Vagina (tissue), 2 donors: ENCODE measurements at regions not wholly inside any gene's neighbourhood (a gene's known extent, or its start where the extent isn't known, plus 50 kb on each side); places are given as distances from the start of the nearest gene placed in this dataset.
A peak's percentile ranks its signal among the peaks of the same experiment; 100 is the strongest.
"Not testable (repeated sequence)": the region's sequence is repeated elsewhere in the genome, so short reads cannot be mapped to it uniquely, and the experiment has no call there.

Experiments
- DNase-seq, 2 donors: peaks; one replicate each; pipeline ENCODE4 v3.0.0-alpha.2; 2017; ENCODE audit errors: extremely low spot score in 2 of 2
- H3K27ac ChIP-seq: fragments of 200-600 bp; sonication (generic); one replicate; pipeline ENCODE4 v1.5.1; 2019
- H3K27me3 ChIP-seq: fragments of 200-600 bp; sonication (generic); one replicate; pipeline ENCODE4 v1.5.1; 2019
- H3K36me3 ChIP-seq, 2 donors: fragments of 200-600 bp; sonication (generic); one replicate each; pipeline ENCODE4 v1.5.1; 2017 to 2019
- H3K4me1 ChIP-seq: fragments of 200-600 bp; sonication (generic); one replicate; pipeline ENCODE4 v1.5.1; 2019
- H3K4me3 ChIP-seq, 2 donors: fragments of 200-600 bp; sonication (generic); 1 replicate in 1 of 2; 2 replicates in 1 of 2; pipeline ENCODE4 v1.5.1; 2016 to 2019
- H3K9me3 ChIP-seq: fragments of 200-600 bp; sonication (generic); one replicate; pipeline ENCODE4 v1.5.1; 2019
- CTCF ChIP-seq, 3 experiments: fragments of 450-650 bp in 2 of 3; fragments of 200-600 bp in 1 of 3; sonication (generic) in 1 of 3; IDR thresholded peaks; one replicate each; pipeline ENCODE4 v1.5.1; 2017 to 2019; ENCODE audit warnings: antibody characterized with exemption in 3 of 3, mild to moderate bottlenecking in 2 of 3, moderate library complexity in 2 of 3
- POLR2A ChIP-seq, 2 donors: fragments of 450-650 bp; IDR thresholded peaks; one replicate each; pipeline ENCODE4 v1.6.1; 2017; ENCODE audit warnings: antibody characterized with exemption in 2 of 2, mild to moderate bottlenecking in 2 of 2, moderate library complexity in 2 of 2
- POLR2AphosphoS5 ChIP-seq, 2 donors: sonication (generic); formaldehyde crosslinking; IDR thresholded peaks; one replicate each; pipeline ENCODE4 v1.9.0; 2017; ENCODE audit warnings: antibody characterized with exemption in 2 of 2, mild to moderate bottlenecking in 2 of 2, low read depth in 1 of 2; ENCODE audit not compliant: insufficient read depth in 1 of 2
- intact Hi-C: fragments of 100-400 bp; cut with DNase I; formaldehyde crosslinking; loops from one replicate; pipeline ENCODE4 v1.15.1; 2023

DNA sequence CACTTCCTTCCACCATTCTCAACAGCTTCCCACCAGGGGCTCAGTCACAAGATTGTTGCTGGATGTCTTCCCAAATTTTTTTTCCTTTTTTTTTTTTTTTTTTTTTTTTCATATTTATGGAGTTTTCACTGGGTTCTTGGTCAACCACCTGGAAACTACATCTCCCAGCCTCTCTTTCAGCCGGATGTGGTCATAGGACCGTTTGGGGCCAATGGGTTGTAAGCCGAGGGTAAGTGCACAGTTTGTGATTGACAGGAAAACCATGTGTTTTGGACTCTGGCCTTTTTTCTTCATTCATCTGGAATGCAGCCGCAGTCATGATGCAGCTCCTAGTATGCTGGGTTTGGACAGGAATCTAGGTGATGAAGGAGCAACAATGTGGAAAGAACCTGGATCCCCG, 337.1 kb upstream of the FOXK1 start:
- Histone ChIP-seq H3K27ac (no peak overlapping the region), H3K27me3 (no peaks in the 10 kb centered on the region), H3K36me3 (no peaks in the 10 kb centered on the region), H3K9me3 (no peaks in the 10 kb centered on the region), H3K4me3 (no peak overlapping the region), H3K4me1 (no peaks in the 10 kb centered on the region)
- intact Hi-C loops, result no loop called here
- TF ChIP-seq CTCF (IDR thresholded peaks at IDR 0.05) (no peak), POLR2A (IDR thresholded peaks at IDR 0.05) (no peak), POLR2AphosphoS5 (IDR thresholded peaks at IDR 0.05; ENCODE audit: insufficient read depth in 1 of 2, low read depth in 1 of 2) (no peak)
- no peak for DNase-seq

DNA sequence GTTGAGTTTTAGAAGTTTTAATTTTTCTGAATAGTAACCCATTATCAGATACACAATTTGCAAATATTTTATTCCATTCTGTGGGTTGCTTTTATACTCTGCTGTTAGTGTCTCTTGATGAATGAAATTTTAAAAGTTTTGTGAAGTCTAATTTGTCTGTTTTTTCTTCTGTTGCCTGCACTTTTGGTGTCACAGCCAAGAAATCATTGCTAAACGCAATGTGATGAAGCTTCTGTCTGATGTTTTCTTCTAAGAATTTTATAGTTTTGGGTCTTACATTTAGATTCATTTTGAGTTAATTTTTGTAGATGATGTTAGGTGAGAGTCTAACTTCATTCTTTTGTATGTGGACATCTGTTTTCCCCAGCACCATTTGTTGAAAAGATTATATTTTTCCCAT, 330.0 kb upstream of the FOXK1 start:
- Histone ChIP-seq H3K9me3 (no peaks in the 10 kb centered on the region), H3K27me3 (no peaks in the 10 kb centered on the region), H3K27ac (no peak overlapping the region), H3K4me1 (no peaks in the 10 kb centered on the region), H3K4me3 (no peak overlapping the region), H3K36me3 (no peaks in the 10 kb centered on the region)
- no peak for DNase-seq
- TF ChIP-seq POLR2A (IDR thresholded peaks at IDR 0.05), result no peak
- TF ChIP-seq CTCF (IDR thresholded peaks at IDR 0.05), result no peak
- no peak for TF ChIP-seq POLR2AphosphoS5 (IDR thresholded peaks at IDR 0.05; ENCODE audit: insufficient read depth in 1 of 2, low read depth in 1 of 2)
- intact Hi-C loops, result no loop called here

GRCh38 chr7:4361774-4362173, 320.3 kb upstream of the FOXK1 start:
- H3K9me3 ChIP-seq, result no peaks in the 10 kb centered on the region
- H3K27ac ChIP-seq, result no peak overlapping the region
- no peaks in the 10 kb centered on the region for H3K4me1 ChIP-seq
- no peak for TF ChIP-seq POLR2A (IDR thresholded peaks at IDR 0.05)
- TF ChIP-seq CTCF (IDR thresholded peaks at IDR 0.05), result no peak
- no peak for TF ChIP-seq POLR2AphosphoS5 (IDR thresholded peaks at IDR 0.05; ENCODE audit: insufficient read depth in 1 of 2, low read depth in 1 of 2)
- H3K4me3 ChIP-seq, result no peak overlapping the region
- intact Hi-C loops, result no loop called here
- no peaks in the 10 kb centered on the region for H3K36me3 ChIP-seq
- H3K27me3 ChIP-seq, result no peaks in the 10 kb centered on the region
- DNase-seq, result no peak

- Histone ChIP-seq H3K4me1 (no peaks in the 10 kb centered on the region), H3K9me3 (no peaks in the 10 kb centered on the region), H3K36me3 (no peaks in the 10 kb centered on the region), H3K27me3 (no peaks in the 10 kb centered on the region), H3K27ac (no peak overlapping the region), H3K4me3 (no peak overlapping the region)
- intact Hi-C loops, result no loop called here
- TF ChIP-seq POLR2AphosphoS5 (IDR thresholded peaks at IDR 0.05; ENCODE audit: insufficient read depth in 1 of 2, low read depth in 1 of 2) (no peak), CTCF (IDR thresholded peaks at IDR 0.05) (no peak), POLR2A (IDR thresholded peaks at IDR 0.05) (no peak)
- DNase-seq, result peak; percentile 16 to 31
Observed at GRCh38 chr7:4383584-4383983, 298.5 kb upstream of the FOXK1 start.

GRCh38 chr7:4386190-4386589, 295.9 kb upstream of the FOXK1 start:
- no peaks in the 10 kb centered on the region for H3K4me1 ChIP-seq
- no peaks in the 10 kb centered on the region for H3K9me3 ChIP-seq
- no peak overlapping the region for H3K4me3 ChIP-seq
- intact Hi-C loops, result no loop called here
- TF ChIP-seq POLR2AphosphoS5 (IDR thresholded peaks at IDR 0.05; ENCODE audit: insufficient read depth in 1 of 2, low read depth in 1 of 2) (no peak), POLR2A (IDR thresholded peaks at IDR 0.05) (no peak), CTCF (IDR thresholded peaks at IDR 0.05) (no peak)
- H3K36me3 ChIP-seq, result no peaks in the 10 kb centered on the region
- no peak overlapping the region for H3K27ac ChIP-seq
- no peak for DNase-seq
- no peaks in the 10 kb centered on the region for H3K27me3 ChIP-seq

DNA sequence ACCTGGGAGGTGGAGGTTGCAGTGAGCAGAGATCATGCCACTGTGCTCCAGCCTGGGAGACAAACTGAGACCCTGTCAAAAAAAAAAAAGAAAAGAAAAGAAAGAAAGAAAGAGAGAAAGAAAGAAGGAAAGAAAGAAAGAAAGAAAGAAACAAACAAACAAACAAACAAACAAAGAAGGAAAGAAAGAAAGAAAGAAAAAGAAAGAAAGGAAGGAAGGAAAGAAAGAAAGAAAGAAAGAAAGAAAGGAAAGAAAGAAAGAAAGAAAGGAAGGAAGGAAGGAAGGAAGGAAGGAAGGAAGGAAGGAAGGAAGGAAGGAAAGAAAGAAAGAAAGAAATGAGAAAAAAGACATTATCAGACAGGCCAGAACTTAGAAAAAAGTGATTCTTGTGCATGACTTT, 291.0 kb upstream of the FOXK1 start:
- DNase-seq, H3K27ac ChIP-seq, H3K4me3 ChIP-seq, H3K9me3 ChIP-seq, H3K4me1 ChIP-seq, intact Hi-C loops, H3K27me3 ChIP-seq, H3K36me3 ChIP-seq: not testable (repeated sequence)
